ENCODE measurements at regions not wholly inside any gene's neighbourhood (a gene's known extent, or its start where the extent isn't known, plus 50 kb on each side); places are given as distances from the start of the nearest gene placed in this dataset.
A peak's percentile ranks its signal among the peaks of the same experiment; 100 is the strongest.
"Not testable (repeated sequence)": the region's sequence is repeated elsewhere in the genome, so short reads cannot be mapped to it uniquely, and the experiment has no call there.

DNA sequence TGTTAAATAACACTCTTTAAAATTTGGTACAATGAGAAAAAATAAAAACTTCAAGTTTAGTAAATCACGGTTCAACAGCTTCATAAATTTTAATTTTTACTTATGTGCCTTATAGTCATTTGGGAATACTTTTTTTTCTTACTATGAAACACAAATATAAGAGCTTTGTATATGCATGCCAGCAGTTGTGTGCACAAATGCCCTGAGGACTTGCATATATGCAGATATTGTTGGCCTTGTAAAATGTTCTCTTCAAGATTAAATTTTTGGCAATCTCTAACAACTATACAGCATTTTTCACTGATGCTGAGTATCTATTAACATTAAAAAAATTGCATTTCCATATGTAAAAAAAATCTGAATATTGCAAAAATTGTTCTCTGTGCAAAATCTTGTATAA lies 458.7 kb upstream of the BRINP3 start:
- no peak overlapping the region for H3K27ac ChIP-seq (replicated peaks in 1 of 4)
- intact Hi-C loops (cut with DNase I), result no loop called here
- WGBS, result 81% methylated on average over 1 of the region's 1 CpG
- H3K27me3 ChIP-seq, result no peaks in the 10 kb centered on the region
- H3K4me1 ChIP-seq, result peaks cover 0 to 5% (median 2%) of the 10 kb centered on the region in 4 donors
- TF ChIP-seq POLR2AphosphoS5 (IDR thresholded peaks at IDR 0.05), result no peak
- no peak for TF ChIP-seq POLR2A (IDR thresholded peaks at IDR 0.05; ENCODE audit: low read depth)
- TF ChIP-seq EP300 (IDR thresholded peaks at IDR 0.05), result no peak
- TF ChIP-seq CTCF (IDR thresholded peaks at IDR 0.05), result no peak
- no peak overlapping the region for H3K4me3 ChIP-seq
- H3K9me3 ChIP-seq, result no peaks in the 10 kb centered on the region
- no peaks in the 10 kb centered on the region for H3K36me3 ChIP-seq
- DNase-seq (ENCODE audit: extremely low spot score), result no peak

GRCh38 chr1:190940951-190941350 lies 463.3 kb upstream of the BRINP3 start:
- H3K36me3 ChIP-seq, result no peaks in the 10 kb centered on the region
- H3K27me3 ChIP-seq, result no peaks in the 10 kb centered on the region
- no peak for DNase-seq (ENCODE audit: extremely low spot score)
- no peaks in the 10 kb centered on the region for H3K9me3 ChIP-seq
- no peak for TF ChIP-seq POLR2AphosphoS5 (IDR thresholded peaks at IDR 0.05)
- TF ChIP-seq CTCF (IDR thresholded peaks at IDR 0.05), result no peak
- TF ChIP-seq EP300 (IDR thresholded peaks at IDR 0.05), result no peak
- no peak for TF ChIP-seq POLR2A (IDR thresholded peaks at IDR 0.05; ENCODE audit: low read depth)
- intact Hi-C loops (cut with DNase I), result no loop called here
- H3K27ac ChIP-seq (replicated peaks in 1 of 4), result no peak overlapping the region
- WGBS, result 84% methylated on average over 2 of the region's 2 CpGs
- H3K4me3 ChIP-seq, result no peak overlapping the region
- H3K4me1 ChIP-seq, result peaks cover 0 to 5% (median under 1%) of the 10 kb centered on the region in 4 donors

DNA sequence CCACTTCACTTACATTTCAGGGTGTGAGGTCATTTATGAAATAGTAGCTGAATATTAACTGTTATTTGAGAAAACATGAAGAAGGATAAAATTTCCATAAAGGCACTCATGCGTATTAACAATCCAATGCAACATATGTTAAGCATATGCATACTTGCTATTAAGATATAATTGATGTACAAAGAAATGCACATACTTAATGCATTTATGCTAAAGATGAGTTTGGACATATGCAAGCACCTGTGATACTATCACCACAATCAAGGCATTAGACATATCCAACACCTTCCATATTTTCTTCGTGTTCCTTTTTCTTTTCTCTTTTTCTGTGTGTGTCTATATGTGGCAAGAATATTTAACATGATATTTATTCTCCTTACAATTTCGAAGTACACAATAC lies 464.8 kb upstream of the BRINP3 start:
- TF ChIP-seq POLR2AphosphoS5 (IDR thresholded peaks at IDR 0.05) (no peak), EP300 (IDR thresholded peaks at IDR 0.05) (no peak), CTCF (IDR thresholded peaks at IDR 0.05) (no peak), POLR2A (IDR thresholded peaks at IDR 0.05; ENCODE audit: low read depth) (no peak)
- Histone ChIP-seq H3K9me3 (no peaks in the 10 kb centered on the region), H3K4me3 (no peak overlapping the region), H3K4me1 (peaks cover 0 to 5% (median 0%) of the 10 kb centered on the region in 4 donors), H3K36me3 (no peaks in the 10 kb centered on the region), H3K27me3 (no peaks in the 10 kb centered on the region), H3K27ac (replicated peaks in 1 of 4) (no peak overlapping the region)
- intact Hi-C loops (cut with DNase I), result no loop called here
- no peak for DNase-seq (ENCODE audit: extremely low spot score)
- WGBS, result 80% methylated on average over 3 of the region's 3 CpGs

DNA sequence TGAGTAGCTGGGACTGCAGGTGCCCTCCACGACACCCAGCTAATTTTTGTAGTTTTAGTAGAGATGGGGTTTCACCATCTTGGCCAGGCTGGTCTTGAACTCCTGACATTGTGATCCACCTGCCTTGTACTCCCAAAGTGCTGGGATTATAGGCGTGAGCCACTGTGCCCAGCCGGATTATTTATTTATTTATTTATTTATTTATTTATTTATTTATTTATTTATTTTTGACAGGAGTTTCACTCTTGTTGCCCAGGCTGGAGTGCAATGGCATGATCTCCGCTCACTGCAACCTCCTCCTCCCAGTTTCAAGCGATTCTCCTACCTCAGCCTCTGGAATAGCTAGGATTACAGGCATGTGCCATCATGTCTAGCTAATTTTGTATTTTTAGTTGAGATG lies 466.1 kb upstream of the BRINP3 start:
- WGBS, result 96% methylated on average over 5 of the region's 5 CpGs

DNA sequence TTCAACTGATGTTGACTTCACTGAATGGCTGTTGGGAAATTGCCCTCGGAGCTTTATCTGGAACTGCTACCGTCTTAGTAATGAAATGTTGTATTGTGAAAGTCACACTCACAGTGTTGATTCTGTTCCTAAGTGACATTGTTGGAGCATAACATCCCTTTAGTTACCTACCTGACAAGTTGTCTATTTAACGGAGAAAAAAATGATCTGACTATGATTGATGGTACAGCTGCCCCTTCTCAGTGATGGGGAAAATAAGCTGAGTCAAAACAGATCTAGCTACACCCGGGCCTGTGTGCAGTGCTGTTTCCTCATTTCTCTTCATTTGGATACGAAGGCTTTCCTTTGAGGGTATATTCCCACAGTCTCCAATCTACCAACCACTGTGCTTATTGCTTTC lies 472.3 kb upstream of the BRINP3 start:
- H3K27ac ChIP-seq (replicated peaks in 1 of 4), result peak overlapping the region; percentile 58 to 75 (median 66)
- no peaks in the 10 kb centered on the region for H3K36me3 ChIP-seq
- no peaks in the 10 kb centered on the region for H3K27me3 ChIP-seq
- H3K4me1 ChIP-seq, result peaks cover 0 to 21% (median 2%) of the 10 kb centered on the region in 4 donors
- intact Hi-C loops (cut with DNase I), result no loop called here
- H3K9me3 ChIP-seq, result no peaks in the 10 kb centered on the region
- no peak for TF ChIP-seq POLR2A (IDR thresholded peaks at IDR 0.05; ENCODE audit: low read depth)
- TF ChIP-seq CTCF (IDR thresholded peaks at IDR 0.05), result no peak
- no peak for TF ChIP-seq POLR2AphosphoS5 (IDR thresholded peaks at IDR 0.05)
- TF ChIP-seq EP300 (IDR thresholded peaks at IDR 0.05), result no peak
- 18% methylated on average over 5 of the region's 5 CpGs for WGBS
- H3K4me3 ChIP-seq, result peak overlapping the region in 3 of 4 donors; percentile 11 to 27 (median 11)
- DNase-seq (ENCODE audit: extremely low spot score), result no peak

More for the DNA sequence above, 466.1 kb upstream of the BRINP3 start:
- H3K27ac ChIP-seq (replicated peaks in 1 of 4); H3K4me3 ChIP-seq; H3K36me3 ChIP-seq; H3K4me1 ChIP-seq; DNase-seq (ENCODE audit: extremely low spot score); intact Hi-C loops (cut with DNase I); H3K27me3 ChIP-seq; H3K9me3 ChIP-seq: not testable (repeated sequence)
